Inflammatory macrophage (primary cell): ENCODE measurements at regions not wholly inside any gene's neighbourhood (a gene's known extent, or its start where the extent isn't known, plus 50 kb on each side); places are given as distances from the start of the nearest gene placed in this dataset.
A peak's percentile ranks its signal among the peaks of the same experiment; 100 is the strongest.

Experiments used
- DNase-seq, 2 donors: peaks; one replicate each; pipeline ENCODE4 v3.0.0-alpha.2; 2020 to 2022

DNA sequence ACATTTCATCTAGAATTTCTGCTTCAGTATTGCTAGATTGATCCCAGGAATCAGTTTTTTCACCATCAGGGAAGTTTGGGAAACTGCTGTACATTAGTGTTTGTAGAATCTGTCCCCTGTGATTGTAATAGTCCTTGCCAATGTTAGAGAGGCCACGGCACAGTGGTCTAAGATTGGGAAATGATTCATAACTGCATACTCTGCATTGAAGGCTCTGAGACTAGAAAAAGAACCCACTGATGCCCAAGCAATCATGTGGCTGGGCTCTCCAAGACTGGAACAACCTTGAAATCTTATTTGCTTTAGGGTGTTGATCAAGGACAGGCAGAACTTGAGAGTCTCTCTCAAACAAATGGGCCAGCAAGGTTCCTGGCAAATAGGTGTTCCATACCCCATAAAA, 245.6 kb upstream of the LRTM1 start:
- DNase-seq, result no peak

DNA sequence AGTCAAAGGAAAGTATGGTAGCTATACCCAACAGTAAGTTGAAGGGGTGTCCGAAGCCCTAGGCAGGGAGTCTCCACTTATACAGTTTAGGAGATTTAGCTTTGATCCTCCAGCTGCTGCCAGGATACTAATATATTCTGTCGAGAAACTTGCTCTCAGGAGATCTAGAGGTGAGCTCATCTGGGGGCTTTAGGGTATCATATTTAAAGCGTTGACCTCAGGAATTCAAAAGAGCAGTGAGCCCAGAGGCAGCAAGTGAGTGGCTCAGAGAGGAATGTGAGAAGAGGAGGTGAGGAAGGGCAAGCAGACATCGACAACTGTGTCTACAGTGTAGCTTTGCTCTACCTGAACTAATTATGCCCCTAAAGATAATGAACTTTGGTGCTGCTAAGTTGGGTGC, 245.1 kb upstream of the LRTM1 start:
- DNase-seq, result no peak

DNA sequence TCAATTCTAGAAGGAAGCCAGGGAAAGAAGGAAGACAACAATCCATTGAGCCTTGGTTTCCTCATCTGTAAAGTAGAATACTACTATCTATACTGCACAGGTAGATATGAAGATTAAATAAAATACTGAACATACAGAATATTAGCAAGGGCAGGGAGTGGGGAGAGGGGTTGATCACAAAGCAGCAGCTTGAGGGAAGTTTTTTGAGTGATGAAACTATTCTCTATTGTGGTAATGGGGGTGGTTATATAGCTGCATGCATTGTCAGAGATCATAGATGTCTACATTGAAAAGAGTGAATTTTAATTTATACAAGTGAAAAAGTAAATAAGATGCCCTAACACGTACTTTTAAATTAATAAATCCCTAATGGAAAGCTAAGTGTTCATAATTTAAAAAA, 242.6 kb upstream of the LRTM1 start:
- DNase-seq, result no peak

DNA sequence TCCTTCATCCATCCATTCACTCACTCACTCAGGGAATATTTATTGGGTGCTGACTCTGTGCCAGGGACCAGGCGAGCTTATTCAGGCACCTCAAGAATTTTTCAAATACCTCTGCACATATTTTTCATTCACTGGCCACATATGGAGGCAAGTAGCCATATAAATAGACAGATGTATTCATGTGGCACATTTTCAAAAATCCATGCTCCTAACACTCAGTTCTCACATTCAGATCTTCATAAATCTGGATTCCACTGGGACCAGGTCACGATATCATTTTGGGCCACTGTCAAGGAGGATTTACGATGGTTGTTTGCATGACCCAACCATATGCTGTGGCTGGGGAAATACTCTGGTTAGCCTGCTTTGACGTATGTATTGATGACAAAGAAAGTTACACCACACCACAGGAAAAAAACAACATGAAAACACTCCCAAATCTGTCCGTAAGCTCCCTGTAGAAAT, 241.8 kb upstream of the LRTM1 start:
- no peak for DNase-seq

- no peak for DNase-seq
These were observed 241.3 kb upstream of the LRTM1 start for GRCh38 chr3:55169161-55169560.

- no peak for DNase-seq
These were observed 239.9 kb upstream of the LRTM1 start for GRCh38 chr3:55167586-55168317.

- no peak for DNase-seq
These were observed 239.0 kb upstream of the LRTM1 start for GRCh38 chr3:55166576-55167555.

DNA sequence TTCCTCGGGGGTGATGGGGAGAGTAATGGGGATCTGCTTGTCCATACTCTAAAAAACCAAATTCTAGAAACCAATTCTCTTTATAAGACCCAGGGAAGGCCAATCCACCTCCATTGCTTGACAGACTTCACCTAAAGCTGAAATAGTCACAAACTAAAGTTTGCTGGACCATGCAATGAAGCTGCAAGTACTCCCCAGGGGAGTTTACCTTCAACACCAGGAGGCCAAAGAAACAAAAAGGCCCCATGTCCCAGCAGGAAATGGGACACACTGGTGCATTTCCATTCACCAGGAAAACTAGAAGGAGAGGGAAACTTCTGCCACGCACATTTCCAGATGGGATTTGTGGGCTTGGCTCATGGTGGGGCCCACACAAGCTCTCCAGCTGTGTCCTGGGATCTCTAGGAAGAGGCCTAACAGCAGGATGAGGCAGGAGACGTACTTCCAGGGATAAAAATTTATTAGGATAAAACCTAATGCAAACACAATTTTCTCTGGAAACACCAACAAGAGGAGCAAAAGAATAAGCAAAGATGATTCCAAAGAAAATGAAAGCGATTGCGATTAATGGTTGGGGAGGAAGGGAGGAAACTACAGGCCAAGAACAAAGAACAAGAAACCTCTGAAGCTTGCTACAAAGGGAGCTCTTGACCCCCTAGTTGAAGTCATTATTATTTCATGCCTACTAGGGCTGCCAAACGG, 238.0 kb upstream of the LRTM1 start:
- DNase-seq, result no peak

GRCh38 chr3:55165278-55165677, 237.4 kb upstream of the LRTM1 start:
- no peak for DNase-seq

- no peak for DNase-seq
These were observed 237.0 kb upstream of the LRTM1 start for GRCh38 chr3:55164876-55165275.

DNA sequence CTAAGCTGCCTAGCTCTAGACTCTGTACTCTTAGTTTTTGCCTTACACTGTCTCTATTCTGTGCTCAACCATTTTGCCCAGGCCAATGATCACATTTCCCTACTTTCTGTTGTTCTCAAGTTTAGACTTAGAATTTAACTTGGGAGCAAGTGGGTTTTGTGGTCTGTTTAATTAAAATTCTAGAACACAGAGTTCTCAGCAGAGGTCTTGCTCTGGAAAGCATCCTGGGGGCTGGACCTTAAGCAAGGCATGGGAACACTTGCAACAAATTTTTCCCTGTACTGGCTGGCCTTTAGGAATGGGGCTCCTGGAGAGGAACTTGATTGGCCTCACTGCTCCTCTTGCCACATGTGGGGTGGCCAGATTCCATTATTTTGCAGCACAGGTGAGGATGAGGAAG, 236.3 kb upstream of the LRTM1 start:
- no peak for DNase-seq

DNA sequence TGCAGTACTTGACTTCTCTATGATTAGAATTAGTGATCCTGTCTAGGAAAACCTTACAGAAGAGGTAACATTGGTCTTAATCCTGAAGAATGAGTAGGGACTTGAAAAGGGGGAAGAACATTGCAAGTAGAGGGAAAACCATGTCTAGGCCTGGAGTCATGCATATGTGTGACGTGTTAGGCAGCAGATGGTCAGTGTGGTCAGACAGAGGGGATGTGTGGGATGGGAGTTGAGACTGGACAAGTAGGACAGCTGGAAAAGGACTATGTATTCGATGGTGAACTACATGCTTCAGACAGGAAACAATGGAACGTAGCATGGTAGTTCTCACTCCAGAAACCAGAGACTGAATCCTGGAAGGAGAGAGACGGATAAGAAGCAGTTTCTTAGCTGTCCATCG, 235.6 kb upstream of the LRTM1 start:
- no peak for DNase-seq

- DNase-seq, result no peak
These were observed 234.4 kb upstream of the LRTM1 start for GRCh38 chr3:55162031-55162795.

- DNase-seq, result no peak
These were observed 233.4 kb upstream of the LRTM1 start for GRCh38 chr3:55161231-55161630.

- peak; percentile 36 to 37 for DNase-seq
These were observed 232.6 kb upstream of the LRTM1 start for GRCh38 chr3:55160241-55160983.

- DNase-seq, result no peak
These were observed 231.9 kb upstream of the LRTM1 start for GRCh38 chr3:55159711-55160110.

DNA sequence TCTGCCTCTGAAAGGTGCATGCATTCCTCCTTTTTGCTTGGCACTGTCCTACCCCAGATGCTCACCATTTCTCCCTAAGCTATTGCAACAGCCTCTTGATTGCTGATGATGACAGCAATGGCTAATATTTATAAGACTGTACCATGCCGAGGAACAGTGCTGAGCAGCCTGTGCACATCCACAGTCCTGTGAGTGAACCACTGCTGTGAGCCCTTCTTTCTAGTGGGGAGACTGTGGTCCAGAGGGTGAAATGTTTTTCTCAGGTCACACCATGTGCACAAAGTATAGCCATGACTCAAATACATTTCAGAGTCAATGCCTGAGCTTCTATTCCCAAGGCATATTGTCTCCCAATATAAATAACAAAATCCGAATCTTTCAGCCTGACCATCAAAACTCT, 231.2 kb upstream of the LRTM1 start:
- no peak for DNase-seq

- no peak for DNase-seq
These were observed 230.5 kb upstream of the LRTM1 start for GRCh38 chr3:55158345-55158744.

DNA sequence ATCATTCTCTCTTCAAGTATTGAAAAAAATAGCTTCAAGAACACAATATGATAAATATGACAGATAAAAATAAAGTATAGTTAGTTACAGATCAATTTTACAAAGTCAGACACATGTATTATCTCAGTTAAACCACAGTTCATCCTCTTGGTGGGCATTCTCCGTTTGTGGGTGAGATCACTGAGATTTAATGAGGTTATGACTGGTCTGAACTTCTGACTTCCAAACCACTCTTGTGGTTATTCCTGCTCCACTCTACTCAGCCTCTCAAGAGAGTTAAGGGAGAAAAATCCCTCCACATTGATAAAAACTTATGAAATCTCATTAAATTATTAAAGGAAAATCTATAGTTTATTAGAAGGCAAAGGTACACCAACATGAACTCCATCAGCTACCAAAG, 229.9 kb upstream of the LRTM1 start:
- DNase-seq, result no peak

GRCh38 chr3:55156851-55157650, 229.2 kb upstream of the LRTM1 start:
- no peak for DNase-seq
